ENCODE measurements at regions not wholly inside any gene's neighbourhood (a gene's known extent, or its start where the extent isn't known, plus 50 kb on each side); places are given as distances from the start of the nearest gene placed in this dataset.

GRCh38 chr15:96551196-96551595 lies 220.7 kb downstream of the NR2F2 start:
- TF ChIP-seq CTCF (conservative IDR thresholded peaks at IDR 0.05; ENCODE audit: low read depth, low read length) (no peak), ELK1 (IDR thresholded peaks at IDR 0.05; ENCODE audit: borderline replicate concordance, low read depth, low read length) (no peak), POLR2A (IDR thresholded peaks at IDR 0.05; ENCODE audit: low read depth, low read length) (no peak), RAD21 (IDR thresholded peaks at IDR 0.05; ENCODE audit: low read length) (no peak), USF2 (IDR thresholded peaks at IDR 0.05; ENCODE audit: low read depth, low read length) (no peak), SMC3 (IDR thresholded peaks at IDR 0.05; ENCODE audit: low read depth, low read length) (no peak), RFX5 (IDR thresholded peaks at IDR 0.05; ENCODE audit: low read depth, low read length) (no peak), FOS (IDR thresholded peaks at IDR 0.05; ENCODE audit: low read depth, low read length) (no peak), MAZ (IDR thresholded peaks at IDR 0.05; ENCODE audit: borderline replicate concordance, low read depth, low read length) (no peak), RCOR1 (IDR thresholded peaks at IDR 0.05; ENCODE audit: insufficient replicate concordance, low read length) (no peak), CEBPB (IDR thresholded peaks at IDR 0.05; ENCODE audit: low read depth, low read length) (no peak), MAFK (IDR thresholded peaks at IDR 0.05; ENCODE audit: low read depth, low read length) (no peak), CHD1 (IDR thresholded peaks at IDR 0.05; ENCODE audit: low read depth, low read length) (no peak)

All from IMR-90 (cell line).